ENCODE measurements at regions not wholly inside any gene's neighbourhood (a gene's known extent, or its start where the extent isn't known, plus 50 kb on each side); places are given as distances from the start of the nearest gene placed in this dataset.
"Not testable (repeated sequence)": the region's sequence is repeated elsewhere in the genome, so short reads cannot be mapped to it uniquely, and the experiment has no call there.

- no peak for DNase-seq (ENCODE audit: low read depth)
- no peak overlapping the region for H3K4me3 ChIP-seq (ENCODE audit: low read length)
- TF ChIP-seq CTCF (conservative IDR thresholded peaks at IDR 0.05; ENCODE audit: low read depth, low read length): no peak
Measured at GRCh38 chr13:105692769-105693168, 842.7 kb downstream of the EFNB2 start.

- no peak for DNase-seq (ENCODE audit: low read depth)
- no peak for TF ChIP-seq CTCF (conservative IDR thresholded peaks at IDR 0.05; ENCODE audit: low read depth, low read length)
- no peak overlapping the region for H3K4me3 ChIP-seq (ENCODE audit: low read length)
Measured at GRCh38 chr13:105684216-105684615, 851.2 kb downstream of the EFNB2 start.

- no peak for DNase-seq (ENCODE audit: low read depth)
- TF ChIP-seq CTCF (conservative IDR thresholded peaks at IDR 0.05; ENCODE audit: low read depth, low read length): no peak
- H3K4me3 ChIP-seq (ENCODE audit: low read length): no peak overlapping the region
Measured at GRCh38 chr13:105679838-105680237, 855.6 kb downstream of the EFNB2 start.

GRCh38 chr13:105678072-105678471 lies 857.4 kb downstream of the EFNB2 start:
- no peak overlapping the region for H3K4me3 ChIP-seq (ENCODE audit: low read length)
- TF ChIP-seq CTCF (conservative IDR thresholded peaks at IDR 0.05; ENCODE audit: low read depth, low read length): no peak
- DNase-seq (ENCODE audit: low read depth): no peak

- TF ChIP-seq CTCF (conservative IDR thresholded peaks at IDR 0.05; ENCODE audit: low read depth, low read length): no peak
- DNase-seq (ENCODE audit: low read depth): no peak
- no peak overlapping the region for H3K4me3 ChIP-seq (ENCODE audit: low read length)
Measured at GRCh38 chr13:105672881-105673280, 862.6 kb downstream of the EFNB2 start.

- not testable (repeated sequence) for H3K4me3 ChIP-seq (ENCODE audit: low read length); DNase-seq (ENCODE audit: low read depth)
Measured at GRCh38 chr13:105671131-105671530, 864.3 kb downstream of the EFNB2 start.

GRCh38 chr13:105670179-105670990 lies 865.1 kb downstream of the EFNB2 start:
- H3K4me3 ChIP-seq (ENCODE audit: low read length): no peak overlapping the region
- no peak for TF ChIP-seq CTCF (conservative IDR thresholded peaks at IDR 0.05; ENCODE audit: low read depth, low read length)
- DNase-seq (ENCODE audit: low read depth): no peak

Measured in retinal pigment epithelial cell (primary cell).